Activated CD4-positive, alpha-beta T cell treated with anti-CD3 and anti-CD28 coated beads for 24 hours (primary cell): ENCODE measurements at regions not wholly inside any gene's neighbourhood (a gene's known extent, or its start where the extent isn't known, plus 50 kb on each side); places are given as distances from the start of the nearest gene placed in this dataset.
"Not testable (repeated sequence)": the region's sequence is repeated elsewhere in the genome, so short reads cannot be mapped to it uniquely, and the experiment has no call there.

Source experiments
- DNase-seq, 2 donors: peaks; one replicate each; pipeline ENCODE4 v3.0.0-alpha.2; 2020; ENCODE audit warnings: low read depth in 2 of 2

GRCh38 chr16:64724339-64724738 lies 397.5 kb downstream of the CDH11 start:
- DNase-seq: no peak

- no peak for DNase-seq
Measured at GRCh38 chr16:64718486-64718885, 403.4 kb downstream of the CDH11 start.

DNA sequence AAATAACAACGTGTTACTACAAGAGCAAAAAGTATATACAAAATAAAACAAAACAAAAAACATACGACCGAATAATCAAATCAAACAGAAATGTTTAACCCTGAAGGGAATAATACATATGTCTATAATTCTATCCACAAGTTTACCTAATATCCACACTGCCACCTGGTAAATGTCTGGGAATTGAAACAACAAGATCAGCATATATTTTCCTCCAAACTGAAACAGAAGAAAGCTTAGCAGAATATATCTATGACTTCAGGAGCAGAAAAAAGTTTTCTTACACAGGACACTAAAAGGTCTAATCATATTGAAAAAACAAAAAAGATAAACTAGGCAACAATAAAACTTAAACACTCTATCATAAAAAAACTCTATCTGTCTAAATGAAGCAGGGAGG lies 404.0 kb downstream of the CDH11 start:
- DNase-seq: no peak

- no peak for DNase-seq
Measured at GRCh38 chr16:64715624-64716023, 406.2 kb downstream of the CDH11 start.

DNA sequence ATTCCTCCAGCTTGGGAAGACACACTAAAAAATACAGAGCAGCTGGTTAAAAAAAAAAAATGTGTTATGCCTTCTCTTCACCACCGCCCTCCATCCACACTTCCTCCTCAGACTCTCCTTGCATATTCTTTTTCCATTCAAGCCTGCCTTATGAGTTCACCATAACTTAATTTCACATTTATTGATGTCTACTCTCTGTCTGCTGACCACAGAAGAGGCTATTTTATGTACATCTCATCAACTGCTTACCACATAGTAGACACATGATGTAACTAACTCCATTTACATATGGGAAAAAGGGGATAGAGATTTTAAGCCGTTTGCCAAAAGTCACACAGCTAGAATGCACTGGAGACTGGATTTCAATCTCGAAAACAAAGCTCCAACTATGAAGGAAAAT lies 409.8 kb downstream of the CDH11 start:
- no peak for DNase-seq

DNA sequence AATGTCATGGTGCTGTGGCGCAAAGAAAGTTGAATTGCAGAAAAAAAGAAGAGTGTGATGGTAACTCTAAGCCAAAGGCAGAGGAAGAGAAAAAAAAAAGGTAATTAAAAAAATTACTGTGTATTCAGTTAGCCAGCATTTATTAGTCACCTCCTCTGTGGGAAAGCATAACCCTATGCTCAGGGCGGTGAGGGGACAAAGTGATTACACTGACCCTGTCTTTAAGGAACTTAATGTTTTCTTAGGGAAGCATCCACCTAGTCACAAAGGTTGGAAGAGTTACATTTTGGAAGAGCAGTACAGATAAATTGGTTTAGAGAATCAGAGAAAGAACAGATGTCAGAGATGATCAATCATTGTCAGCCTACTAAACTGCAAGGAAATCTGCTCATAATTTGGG lies 410.3 kb downstream of the CDH11 start:
- DNase-seq: no peak

GRCh38 chr16:64711026-64711425 lies 410.8 kb downstream of the CDH11 start:
- DNase-seq: no peak

DNA sequence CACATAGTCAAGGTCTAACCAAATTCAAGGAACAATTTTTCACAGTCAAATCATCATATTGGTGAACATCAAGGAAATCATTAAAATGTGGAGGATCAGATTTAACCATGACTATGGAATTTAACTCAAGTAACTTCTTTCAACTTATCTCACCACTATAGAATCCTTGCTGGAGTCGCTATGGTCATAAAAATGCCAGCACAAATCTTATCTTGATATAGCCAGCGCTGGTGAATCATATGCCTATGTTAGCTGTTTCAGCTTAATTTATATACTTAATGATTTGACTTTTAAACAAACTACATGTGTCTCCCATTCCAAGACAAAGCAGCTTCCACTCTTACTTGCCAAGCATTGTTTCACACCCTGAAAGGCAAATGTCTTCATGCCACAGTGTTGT lies 416.4 kb downstream of the CDH11 start:
- no peak for DNase-seq

DNA sequence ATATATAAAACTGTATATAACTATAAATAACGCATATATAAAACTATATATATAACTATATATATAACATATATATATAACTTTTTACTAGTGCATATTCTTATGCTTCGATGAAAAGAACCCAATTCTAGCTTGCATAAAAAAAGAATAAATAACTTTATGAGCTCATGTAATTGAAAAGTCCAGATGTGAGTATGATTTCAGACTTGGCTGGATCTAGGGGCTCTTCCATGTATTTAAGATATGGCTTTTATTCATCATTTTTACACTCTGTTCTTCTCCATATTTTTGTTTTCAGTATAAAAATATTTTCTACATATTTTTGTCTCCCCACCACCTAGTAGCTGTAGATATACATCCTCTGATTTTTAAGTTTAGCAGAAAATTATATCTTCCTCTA lies 417.5 kb downstream of the CDH11 start:
- no peak for DNase-seq

DNA sequence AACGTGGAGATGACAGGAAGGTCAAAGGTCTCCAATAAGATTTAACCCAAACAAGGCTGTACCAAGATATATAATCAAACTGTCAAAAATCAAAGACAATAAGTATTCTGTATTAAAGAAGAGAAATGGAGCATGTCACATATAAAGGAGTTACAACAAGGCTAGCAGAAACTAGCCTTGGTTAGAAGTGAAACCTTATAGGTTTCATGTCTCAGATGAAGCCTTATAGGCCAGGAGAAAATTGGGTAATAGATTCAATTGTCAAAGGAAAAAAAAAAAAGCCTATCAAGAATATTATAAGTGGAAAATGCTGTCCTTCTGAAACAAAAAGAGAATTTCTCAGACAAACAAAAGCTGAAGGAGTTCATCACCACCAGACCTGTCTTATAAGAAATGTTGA lies 419.4 kb downstream of the CDH11 start:
- no peak for DNase-seq

- DNase-seq: no peak
Measured at GRCh38 chr16:64700628-64701027, 421.2 kb downstream of the CDH11 start.

DNA sequence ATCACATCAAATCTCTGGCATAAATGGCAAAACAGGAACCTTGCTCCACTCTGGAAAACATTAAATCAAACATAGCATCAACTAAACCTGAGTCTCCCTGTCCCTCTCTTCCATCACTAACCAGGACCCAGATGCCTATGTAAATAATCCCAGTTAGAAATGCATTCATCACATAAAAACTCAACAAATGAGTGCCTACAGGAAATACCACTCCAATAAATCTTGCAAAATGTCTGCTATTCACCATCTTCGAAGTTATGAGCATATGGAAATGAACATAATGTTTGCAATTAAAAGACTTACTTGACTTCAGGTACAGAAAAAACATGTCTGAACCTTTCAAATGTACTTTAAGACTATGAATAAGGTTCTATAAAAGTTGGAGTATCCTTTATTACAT lies 425.0 kb downstream of the CDH11 start:
- no peak for DNase-seq

DNA sequence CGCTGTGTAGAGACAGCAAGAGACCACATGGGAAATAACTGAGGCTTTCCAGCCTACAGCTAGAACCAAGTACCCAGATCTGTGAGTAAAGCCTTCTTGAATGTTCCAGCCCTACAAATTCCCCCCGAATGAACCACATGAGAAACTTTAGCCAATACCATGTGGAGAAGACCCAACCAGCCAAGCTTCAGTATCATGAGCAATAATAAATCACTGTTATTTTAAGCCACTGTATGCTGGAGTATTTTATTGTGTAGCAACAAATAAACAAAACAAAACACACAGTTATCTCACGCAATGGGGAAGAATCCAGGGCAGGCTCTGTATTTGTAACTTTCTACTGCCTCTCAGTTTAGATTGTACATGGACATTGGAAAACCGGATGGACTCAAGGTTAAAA lies 426.2 kb downstream of the CDH11 start:
- no peak for DNase-seq

GRCh38 chr16:64693946-64694345 lies 427.9 kb downstream of the CDH11 start:
- no peak for DNase-seq

DNA sequence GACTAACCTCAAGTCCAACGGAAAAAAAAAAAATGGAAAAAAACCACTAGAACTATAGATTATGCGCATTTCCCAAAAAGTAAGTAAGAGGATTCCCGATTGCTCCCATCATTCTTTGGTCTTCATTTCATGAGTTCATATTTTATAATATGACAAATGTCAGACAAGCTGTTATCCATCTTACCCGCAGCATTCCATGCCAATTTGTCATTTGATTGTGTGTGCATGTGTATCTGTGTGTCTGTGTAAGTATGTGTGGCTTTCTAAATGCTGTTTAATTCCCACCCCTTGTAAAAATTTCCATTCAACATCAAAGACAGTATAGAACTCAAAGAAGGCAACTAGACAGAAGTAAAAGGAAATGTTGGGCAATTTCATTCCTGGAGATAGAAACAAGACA lies 434.1 kb downstream of the CDH11 start:
- no peak for DNase-seq

- DNase-seq: no peak
Measured at GRCh38 chr16:64687123-64687522, 434.7 kb downstream of the CDH11 start.

- no peak for DNase-seq
Measured at GRCh38 chr16:64679976-64680690, 441.7 kb downstream of the CDH11 start.

GRCh38 chr16:64669573-64669972 lies 452.3 kb downstream of the CDH11 start:
- DNase-seq: no peak

- no peak for DNase-seq
Measured at GRCh38 chr16:64667334-64667877, 454.5 kb downstream of the CDH11 start.

- DNase-seq: not testable (repeated sequence)
Measured at GRCh38 chr16:64662312-64662711, 459.6 kb downstream of the CDH11 start.

DNA sequence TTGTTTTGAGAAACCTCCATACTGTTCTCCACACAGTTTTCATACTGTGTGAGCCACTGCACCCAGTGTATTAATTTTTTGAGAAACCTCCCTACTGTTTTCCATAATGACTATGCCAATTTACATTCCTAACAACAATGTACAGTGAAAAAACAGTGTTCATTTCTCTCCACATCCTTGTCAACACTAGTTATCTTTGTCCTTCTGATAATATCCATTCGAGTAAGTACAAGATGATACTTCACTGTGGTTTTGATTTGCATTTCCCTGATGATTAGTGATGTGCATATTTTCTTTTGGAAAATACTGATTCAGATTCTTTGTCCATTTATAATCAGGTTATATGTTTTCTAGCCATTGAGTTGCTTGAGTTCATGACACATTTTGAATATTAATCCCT lies 462.0 kb downstream of the CDH11 start:
- no peak for DNase-seq

GRCh38 chr16:64657316-64658011 lies 464.4 kb downstream of the CDH11 start:
- DNase-seq: no peak

GRCh38 chr16:64656471-64656870 lies 465.4 kb downstream of the CDH11 start:
- no peak for DNase-seq
